SKM-1 treated with dmso at 0.1 percent for 144 hours (cell line): ENCODE measurements at regions not wholly inside any gene's neighbourhood (a gene's known extent, or its start where the extent isn't known, plus 50 kb on each side); places are given as distances from the start of the nearest gene placed in this dataset.
"Not testable (repeated sequence)": the region's sequence is repeated elsewhere in the genome, so short reads cannot be mapped to it uniquely, and the experiment has no call there.

Experiments used
- DNase-seq: peaks from one replicate; lab custom pipeline; 2025; ENCODE audit not compliant: unreplicated experiment; lab: John Stamatoyannopoulos, UW

DNA sequence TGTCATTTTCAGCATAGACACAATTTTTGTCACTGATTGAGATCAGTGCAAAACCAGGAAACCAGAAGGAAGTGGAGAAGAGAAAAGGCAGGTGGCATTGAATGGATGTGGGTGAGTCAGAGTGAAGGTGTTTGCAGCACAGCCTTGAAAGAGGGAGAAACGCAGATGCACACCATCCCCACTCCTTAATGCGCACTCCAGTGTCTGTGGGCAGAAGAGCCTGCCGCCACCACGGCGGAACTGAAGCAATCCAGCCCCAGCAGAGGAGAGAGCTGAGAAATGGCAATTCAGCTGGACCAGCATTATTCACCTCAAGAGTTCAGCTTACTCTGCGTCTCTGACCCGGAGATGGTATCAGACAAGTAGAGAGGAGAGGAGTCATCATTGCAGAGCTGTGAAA lies 393.1 kb upstream of the FRG1 start:
- no peak for DNase-seq

DNA sequence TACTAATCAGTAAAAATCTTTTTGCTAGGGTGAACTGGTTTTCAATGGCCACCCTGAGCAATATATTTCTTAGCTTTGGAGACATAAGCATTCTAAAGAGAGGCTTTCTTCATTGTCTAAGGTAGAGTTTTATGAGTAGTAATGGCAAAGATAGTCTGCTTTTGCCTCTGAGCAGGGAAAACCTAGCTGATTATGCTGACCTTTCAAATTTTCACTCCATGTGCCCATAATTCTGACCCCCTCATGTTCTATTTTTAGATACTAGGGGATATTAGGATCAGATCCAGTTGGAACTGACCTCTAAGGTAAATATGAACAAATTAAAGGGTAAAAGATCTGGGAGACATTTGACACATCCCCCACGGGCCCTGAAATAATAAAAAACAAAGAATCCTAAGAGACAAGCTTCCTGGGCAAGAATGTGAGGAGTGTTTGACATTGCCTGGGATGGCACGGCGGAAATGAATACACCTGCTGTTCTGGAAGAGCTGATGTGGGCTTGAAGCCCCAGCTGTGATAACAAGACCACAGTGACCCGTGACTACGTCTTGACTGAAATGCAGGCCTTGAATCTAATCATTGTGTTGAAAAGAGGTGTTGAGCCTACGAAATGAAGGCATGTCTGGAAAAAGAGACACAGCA lies 392.1 kb upstream of the FRG1 start:
- no peak for DNase-seq

DNA sequence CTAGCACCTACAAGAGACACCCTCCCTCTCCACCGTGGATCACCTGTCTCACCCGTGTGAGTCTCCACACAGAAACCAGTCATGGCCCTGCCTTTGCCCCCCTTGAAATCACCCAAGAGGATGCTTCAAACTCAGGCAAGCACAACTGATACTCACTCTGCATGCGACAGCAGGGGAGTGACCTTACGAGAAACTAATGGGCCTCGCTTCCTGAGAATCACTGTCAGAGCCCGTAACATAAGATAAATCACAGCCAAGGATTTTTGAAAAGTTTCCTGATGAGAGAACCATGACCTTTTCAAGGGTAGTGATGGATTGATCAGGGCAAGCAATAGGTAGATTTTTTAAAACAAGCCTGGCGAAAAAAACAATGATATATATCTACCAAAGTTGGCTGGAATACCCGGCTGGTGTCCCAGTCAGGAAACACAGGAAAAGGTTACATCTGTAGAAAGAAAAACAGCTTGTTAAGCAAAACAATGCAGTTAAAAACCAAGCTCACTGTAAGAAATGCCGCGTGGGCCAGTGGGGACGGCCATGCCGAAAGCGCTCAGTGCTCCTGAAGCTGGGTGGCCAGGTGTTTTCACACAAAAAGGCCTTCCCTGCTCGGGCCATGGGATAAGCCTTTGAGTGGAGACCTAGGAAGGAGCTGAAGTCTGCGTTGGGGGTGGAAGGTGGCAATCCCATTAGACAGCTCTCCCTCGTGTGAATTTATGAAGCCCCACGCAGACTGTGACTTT lies 388.6 kb upstream of the FRG1 start:
- not testable (repeated sequence) for DNase-seq

DNA sequence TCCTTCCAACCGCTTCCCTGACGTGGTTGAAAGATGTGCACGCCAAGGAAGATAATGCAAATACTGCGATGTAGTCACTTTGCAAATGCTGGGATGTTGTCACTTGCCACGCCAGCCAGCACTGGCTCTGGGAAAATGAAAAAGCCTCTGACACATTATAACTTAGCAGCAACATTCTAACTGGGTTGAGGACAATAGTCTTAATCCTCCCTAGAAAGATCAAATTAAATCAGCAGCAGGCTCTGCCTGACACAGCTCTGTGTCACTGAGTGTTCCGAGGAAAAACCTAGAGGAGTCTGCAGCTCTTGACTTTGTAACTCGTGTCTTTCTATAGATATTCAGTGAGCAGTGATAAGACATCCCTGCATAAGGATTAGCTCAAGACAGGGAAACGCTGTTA lies 380.1 kb upstream of the FRG1 start:
- DNase-seq, result not testable (repeated sequence)

DNA sequence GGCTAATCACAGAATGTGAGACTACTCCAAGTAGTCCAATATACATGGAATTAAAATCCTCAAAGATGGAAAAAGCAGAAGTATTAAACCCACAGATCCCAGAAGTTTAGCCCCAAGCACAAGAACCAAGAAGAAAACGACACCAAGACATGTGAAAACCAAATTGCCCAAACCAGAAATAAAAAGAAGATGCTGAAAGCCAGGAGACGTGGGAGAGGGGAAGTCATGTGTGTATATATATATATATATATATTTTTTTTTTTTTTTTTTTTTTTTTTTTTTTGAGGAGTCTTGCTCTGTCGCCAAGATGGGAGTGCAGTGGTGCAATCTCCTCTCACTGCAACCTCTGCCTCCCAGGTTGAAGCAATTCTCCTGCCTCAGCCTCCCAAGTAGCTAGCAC lies 376.9 kb upstream of the FRG1 start:
- DNase-seq, result not testable (repeated sequence)

DNA sequence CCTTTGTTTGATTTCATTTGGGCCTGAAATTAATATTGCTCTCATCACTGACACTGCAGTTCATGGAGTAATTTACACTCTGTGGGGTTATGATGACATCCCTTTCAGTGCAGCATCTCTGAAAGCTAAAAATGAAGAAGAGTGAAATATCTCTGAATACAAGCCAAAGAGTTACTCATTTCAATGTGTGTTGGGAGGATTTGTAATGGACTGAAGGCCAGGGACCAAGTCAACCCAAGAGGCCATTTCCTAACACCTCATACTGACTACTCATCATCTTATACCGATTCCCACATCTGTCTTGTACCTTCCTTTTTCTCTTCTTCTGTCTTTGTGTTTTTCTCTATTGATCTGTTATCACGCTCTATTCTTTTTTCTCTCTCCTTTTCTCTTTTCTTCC lies 374.4 kb upstream of the FRG1 start:
- DNase-seq, result not testable (repeated sequence)

DNA sequence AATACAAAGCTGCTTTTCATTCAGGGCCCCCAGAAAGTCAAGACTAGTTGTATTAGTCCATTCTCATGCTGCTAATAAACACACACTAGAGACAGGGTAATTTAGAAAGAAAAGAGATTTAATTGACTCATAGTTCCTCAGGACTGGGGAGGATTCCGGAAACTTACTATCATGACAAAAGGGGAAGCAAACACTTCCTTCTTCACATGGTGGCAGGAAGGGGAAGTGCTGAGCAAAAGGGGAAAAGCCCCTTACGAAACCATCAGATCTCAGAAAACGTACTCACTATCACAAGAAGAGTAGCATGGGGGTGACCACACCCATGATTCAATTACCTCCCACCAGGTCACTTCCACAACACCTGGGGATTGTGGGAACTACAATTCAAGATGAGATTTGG lies 373.8 kb upstream of the FRG1 start:
- peak; percentile 91 for DNase-seq

DNA sequence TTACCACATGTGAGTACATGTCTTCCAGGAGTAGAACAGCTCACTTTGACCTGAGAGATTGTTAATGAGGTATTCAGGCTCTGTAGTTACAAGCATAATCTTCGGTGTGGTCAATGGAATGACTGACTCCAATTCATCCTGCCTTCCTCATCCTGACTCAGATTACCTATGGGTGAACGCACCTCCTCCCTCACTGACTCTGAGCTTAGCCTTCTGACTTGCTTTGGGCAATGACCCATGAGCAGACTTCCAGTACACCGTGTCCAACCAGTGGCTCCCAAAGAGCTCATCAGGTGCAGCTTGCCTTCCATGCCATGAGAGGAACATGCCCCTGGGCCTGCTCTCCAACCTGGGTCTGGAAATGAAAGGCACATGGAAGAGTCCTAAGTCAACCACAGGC lies 361.0 kb upstream of the FRG1 start:
- not testable (repeated sequence) for DNase-seq

DNA sequence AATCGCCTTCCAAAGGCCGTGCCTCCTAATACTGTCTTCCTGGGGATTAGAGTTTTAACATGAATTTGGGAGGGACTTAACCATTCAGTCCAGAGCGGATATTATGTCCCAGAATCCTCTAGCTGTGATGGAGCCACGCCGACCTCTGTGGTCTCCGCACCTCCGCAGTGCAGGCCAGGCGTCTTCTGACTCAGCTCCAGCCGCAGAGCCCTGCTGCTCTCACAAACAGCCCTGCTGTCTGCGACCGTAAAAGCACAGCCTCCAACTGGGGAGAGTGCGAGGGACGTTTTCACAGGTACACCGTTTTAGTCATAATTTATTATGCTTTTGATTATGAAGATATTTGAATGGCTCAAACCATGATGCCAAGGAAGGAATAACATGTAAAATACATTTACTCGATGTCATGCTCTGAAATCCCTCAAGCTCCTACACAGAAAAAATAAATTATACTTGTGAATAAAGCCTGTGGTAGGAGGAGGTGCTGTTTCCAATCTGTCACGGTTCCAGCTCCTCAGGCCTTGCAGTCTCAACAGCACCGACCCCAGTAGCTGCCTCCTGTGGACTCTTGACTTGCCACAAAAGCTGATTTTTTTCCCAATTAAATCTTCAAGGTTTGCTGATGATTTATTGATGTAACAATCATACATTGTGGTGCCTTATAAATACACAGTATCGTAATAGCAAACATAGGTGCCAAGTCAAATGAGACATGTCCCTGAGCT lies 353.6 kb upstream of the FRG1 start:
- not testable (repeated sequence) for DNase-seq

DNA sequence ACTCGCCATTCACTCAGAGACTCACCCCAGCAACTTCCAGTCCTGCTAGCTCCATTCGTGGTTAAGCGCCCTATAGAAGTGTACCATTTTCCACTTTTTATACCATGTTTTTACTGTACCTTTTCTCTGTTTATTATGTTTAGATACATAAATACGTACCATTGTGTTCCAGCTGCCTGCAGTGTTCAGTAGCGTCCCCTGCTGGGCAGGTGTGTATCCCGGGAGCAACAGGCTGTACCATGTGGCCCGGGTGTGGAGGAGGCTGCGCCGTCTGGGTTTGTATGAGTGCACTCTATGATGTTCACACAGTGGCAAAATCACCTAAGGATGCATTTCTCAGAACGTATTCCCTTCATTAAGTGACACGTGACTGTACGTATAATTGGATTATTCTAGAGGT lies 351.5 kb upstream of the FRG1 start:
- not testable (repeated sequence) for DNase-seq

DNA sequence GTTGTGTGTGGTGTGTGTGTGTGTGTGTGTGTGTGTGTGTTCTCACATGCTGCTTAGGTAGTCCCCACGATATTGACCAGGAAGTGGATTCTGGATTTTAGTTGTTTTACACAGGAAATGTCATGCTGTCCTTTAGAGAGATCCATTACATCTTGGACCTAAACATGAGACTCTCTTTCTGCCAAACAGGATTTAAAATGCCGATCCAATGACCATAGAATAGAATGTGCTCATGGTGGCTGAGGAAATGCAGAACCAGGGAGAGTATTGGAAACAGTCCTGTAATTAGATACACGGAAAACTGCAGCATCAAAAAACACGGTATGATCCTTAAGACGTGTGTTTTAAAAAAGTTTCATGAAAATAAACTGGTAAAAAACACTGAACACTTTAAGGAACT lies 347.8 kb upstream of the FRG1 start:
- DNase-seq, result no peak

DNA sequence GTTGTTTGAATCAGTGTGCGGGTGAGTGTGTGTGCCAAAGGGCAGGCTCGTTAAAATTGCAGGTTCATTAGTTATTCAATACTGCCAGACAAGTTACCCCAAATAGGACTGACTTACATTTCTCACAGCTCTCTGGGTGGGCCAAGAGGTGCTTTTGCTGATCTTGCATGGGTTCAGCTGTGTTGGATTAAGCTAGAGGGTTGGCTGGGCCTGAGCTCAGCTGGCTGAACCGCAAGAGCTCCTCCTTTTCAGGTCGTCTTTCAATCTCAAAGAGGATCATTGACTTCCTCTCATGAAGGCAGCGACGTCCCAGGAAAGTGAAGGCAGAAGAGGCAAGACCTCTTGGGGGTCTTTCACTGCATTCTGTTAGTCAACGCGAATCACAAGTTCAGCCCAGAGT lies 343.3 kb upstream of the FRG1 start:
- DNase-seq, result no peak

DNA sequence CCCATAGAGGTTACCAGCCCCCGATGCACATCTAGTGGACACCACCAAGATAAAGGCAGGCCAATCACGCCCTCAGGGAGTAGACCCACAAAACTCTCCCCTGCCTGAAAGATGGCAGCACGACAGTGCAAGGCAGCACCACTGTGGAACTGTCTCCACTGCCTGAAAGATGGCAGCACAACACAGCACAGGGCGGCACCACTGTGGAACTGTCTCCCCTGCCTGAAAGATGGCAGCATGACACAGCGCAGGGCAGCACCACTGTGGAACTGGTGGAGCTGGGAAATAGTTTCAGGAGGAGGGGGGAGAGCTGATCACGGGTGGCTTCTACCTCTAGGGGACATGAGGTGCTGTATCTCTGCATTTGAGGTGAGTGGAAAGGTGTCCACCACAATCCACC lies 340.4 kb upstream of the FRG1 start:
- DNase-seq, result no peak

DNA sequence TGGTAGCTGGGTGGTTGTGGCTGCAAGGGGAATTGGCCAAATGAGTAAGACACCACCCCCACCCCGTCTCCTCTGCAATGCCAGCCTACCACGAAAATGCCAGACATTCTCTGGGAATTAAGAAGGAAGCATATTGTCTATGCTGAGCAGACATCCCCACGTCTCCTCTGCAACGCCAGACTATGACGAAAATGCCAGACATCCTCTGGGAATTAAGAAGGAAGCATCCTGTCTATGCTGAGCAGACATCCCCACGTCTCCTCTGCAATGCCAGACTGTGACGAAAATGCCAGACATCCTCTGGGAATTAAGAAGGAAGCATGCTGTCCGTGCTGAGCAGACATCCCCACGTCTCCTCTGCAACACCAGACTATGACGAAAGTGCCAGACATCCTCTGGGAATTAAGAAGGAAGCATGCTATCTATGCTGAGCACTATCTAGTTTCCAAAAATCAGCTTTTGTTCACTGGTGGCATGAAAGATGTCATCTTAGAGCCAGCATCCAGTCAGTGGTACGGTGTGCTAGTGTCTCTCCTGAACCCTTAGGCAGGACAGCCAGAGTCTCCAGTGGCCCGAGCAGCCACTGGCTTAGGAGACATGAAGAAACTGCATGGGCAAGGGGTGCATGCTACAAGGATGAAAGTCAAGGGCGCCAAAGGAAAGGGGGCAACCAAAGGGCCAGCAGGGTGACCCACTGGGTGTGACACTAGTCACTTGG lies 339.8 kb upstream of the FRG1 start:
- DNase-seq, result no peak

DNA sequence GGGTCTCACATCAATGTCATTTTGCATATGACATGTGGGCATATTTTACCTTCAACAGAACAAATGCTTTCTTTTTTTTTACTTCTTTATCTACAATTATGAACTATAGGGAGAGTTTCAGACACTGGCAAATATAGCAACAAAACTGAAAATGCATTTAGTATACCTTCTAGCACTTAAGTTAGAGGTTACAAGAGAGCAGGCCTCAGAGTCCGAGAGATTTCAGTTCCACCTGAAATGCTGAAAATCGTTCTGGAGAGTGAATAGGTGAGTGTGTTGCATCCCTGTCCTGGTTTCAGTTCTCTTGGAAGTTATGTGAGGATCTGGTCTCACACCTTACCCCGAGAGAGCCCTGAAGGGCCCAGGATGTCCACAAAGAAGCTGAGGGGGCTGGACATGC lies 337.8 kb upstream of the FRG1 start:
- DNase-seq, result not testable (repeated sequence)

DNA sequence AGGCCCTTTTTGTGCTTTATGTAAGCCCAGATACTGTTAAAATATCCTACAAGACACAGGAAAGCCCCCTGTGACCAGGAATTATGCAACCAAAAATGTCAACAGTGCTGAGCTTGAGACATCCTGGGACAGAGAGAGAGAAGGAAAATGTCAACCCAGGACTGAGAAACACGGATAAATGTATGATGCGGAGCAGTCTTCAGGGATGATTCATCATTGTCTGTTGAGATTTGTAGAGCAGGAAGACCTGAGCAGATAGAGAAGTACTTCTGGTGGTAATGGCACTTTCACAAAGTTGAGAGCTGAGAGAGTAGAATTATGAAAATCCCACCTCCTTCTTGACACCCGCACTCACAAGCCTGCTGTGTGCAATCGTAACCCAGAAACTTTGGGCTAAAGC lies 330.1 kb upstream of the FRG1 start:
- not testable (repeated sequence) for DNase-seq

DNA sequence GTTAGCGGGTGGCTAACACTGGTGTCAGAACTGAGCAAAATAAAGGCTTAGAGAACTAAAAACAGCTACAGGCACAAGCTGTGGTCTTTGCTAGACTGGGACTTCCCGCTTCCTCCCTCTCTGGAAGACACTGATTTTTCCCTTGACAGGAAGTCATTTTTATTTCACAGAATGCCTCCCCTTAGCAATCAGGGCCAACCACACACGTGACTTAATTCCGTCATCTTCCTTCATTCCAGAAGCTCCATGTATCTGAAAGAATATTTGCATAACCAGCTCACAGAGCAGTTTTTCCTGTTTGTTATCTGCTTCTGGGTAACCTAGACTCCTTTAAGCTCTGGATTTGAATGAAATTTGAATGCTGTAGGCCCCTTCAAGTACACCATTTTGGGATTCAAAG lies 327.5 kb upstream of the FRG1 start:
- no peak for DNase-seq

DNA sequence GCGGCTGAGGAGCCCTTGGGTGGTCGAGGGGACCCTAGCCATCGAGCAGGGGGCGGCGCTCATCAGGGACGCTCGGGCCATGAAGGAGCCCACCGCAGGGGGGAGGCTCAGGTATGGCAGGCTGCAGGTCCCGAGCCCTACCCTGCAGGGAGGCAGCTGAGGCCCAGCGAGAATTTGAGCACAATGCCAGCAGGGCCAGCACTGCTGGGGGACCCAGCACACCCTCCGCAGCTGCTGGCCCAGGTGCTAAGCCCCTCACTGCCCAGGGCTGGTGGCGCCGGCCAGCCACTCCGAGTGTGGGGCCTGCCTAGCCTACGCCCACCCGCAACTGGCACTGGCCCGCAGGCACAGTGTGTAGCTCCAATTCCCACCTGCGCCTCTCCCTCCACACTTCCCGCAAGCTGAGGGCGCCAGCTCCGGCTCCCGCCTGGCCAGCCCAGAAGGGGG lies 325.4 kb upstream of the FRG1 start:
- DNase-seq, result no peak

DNA sequence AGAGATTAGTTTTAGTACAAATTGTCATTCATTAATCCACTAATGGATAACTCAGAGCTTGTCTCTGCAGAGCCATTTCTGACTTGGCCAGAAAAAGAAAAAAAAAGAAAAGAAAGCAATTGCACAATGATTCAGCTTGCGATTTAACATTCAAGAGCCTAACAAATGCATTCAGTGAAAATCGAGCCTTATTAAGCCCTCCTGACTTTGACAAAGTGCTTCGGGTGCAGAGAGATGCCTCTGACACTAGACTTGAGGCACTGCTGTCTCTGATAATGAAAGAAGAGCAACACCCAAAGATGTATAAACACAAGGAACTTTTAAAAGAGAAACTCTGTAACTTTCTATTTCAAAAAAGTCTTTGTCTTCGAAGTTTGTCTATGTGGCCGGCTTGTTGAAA lies 322.9 kb upstream of the FRG1 start:
- DNase-seq, result not testable (repeated sequence)

DNA sequence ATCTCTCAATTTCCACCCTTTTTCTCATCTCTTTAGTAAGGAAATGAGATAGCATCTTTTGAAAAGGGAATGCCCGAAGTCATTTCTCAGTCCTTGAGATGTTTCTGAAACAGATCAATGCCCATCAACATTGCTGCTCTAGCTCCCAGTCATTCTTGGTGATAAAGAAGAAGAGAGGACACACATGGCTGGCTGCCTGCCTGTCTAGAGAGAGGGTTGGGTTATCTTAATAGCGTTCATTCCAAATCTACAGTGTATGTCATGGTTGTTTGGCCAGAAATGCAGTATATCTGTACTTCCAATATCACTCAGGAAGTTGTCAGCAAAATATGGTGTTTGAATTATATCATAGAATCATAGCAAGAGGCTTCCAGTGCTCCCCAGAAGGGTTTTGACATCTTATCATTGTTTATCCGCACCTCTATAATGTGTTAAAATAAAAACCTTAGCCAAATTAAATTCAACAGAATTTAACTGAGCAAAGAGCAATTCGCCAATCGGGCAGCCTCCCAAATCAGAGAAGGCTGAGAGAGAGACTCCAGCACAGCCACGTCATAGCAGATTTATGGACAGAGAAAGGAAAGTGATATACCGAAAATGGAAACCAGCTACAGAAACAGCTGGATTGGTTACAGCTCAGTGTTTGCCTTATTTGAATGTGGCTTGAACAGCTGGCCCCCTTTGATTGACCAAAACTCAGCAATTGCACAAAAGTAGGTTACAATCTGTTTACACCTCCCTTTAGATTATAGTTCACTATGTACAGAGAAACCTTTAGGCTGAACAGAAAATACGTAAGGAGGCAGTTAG lies 321.0 kb upstream of the FRG1 start:
- not testable (repeated sequence) for DNase-seq

DNA sequence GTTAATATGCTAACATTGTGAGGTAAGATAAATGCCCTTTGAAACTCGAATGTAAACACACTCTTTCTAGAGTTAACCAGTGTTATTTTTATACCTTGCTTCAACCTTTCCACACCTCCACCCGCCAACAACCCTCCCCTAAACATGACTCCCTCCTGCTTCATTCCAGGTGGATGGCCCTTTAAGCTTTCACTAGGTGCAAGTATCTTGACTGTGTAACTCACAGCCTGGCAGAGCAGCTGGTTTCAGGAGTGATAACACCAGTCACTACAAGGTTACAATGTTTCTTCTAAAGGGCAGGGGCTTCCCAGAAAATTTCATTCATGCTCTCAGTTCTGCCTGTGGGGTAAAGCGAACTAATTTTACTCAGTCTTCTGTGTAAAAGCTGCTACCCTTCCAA lies 318.1 kb upstream of the FRG1 start:
- DNase-seq, result not testable (repeated sequence)
